Endothelial cell of umbilical vein (primary cell): ENCODE measurements at regions not wholly inside any gene's neighbourhood (a gene's known extent, or its start where the extent isn't known, plus 50 kb on each side); places are given as distances from the start of the nearest gene placed in this dataset.

ENCODE experiments used
- EZH2 ChIP-seq: IDR thresholded peaks from 2 replicates; pipeline ENCODE4 v1.6.1; 2012; ENCODE audit warnings: borderline replicate concordance, low read depth, mild to moderate bottlenecking, moderate library complexity, low read length, inconsistent platforms; ENCODE audit not compliant: severe bottlenecking
- JUN ChIP-seq: IDR thresholded peaks from 2 replicates; pipeline ENCODE4 v1.6.1; 2011; ENCODE audit warnings: borderline replicate concordance, low read depth; ENCODE audit not compliant: insufficient read length, insufficient read depth
- MAX ChIP-seq: IDR thresholded peaks from 2 replicates; pipeline ENCODE4 v1.6.1; 2011; ENCODE audit not compliant: insufficient read depth, insufficient read length
- POLR2AphosphoS5 ChIP-seq: IDR thresholded peaks from 2 replicates; pipeline ENCODE4 v1.6.1; 2012; ENCODE audit warnings: low read depth, mild to moderate bottlenecking, control low read depth, low read length, moderate library complexity; ENCODE audit not compliant: insufficient read depth
- TF ChIP-seq, protein P1 (sequence below), 2 donors: IDR thresholded peaks; 1 replicate in 1 of 2; 2 replicates in 1 of 2; pipeline ENCODE4 v1.5.1; 2011; ENCODE audit warnings: low read length in 2 of 2, mild to moderate bottlenecking in 2 of 2, moderate library complexity in 2 of 2, control low read depth in 1 of 2, inconsistent platforms in 1 of 2, low read depth in 1 of 2; ENCODE audit not compliant: insufficient read depth in 1 of 2; ENCODE audit errors: extremely low read depth in 1 of 2

GRCh38 chr1:115473986-115474565, 136.0 kb upstream of the NGF start:
- TF ChIP-seq POLR2AphosphoS5: no peak
- TF ChIP-seq, protein P1, sequence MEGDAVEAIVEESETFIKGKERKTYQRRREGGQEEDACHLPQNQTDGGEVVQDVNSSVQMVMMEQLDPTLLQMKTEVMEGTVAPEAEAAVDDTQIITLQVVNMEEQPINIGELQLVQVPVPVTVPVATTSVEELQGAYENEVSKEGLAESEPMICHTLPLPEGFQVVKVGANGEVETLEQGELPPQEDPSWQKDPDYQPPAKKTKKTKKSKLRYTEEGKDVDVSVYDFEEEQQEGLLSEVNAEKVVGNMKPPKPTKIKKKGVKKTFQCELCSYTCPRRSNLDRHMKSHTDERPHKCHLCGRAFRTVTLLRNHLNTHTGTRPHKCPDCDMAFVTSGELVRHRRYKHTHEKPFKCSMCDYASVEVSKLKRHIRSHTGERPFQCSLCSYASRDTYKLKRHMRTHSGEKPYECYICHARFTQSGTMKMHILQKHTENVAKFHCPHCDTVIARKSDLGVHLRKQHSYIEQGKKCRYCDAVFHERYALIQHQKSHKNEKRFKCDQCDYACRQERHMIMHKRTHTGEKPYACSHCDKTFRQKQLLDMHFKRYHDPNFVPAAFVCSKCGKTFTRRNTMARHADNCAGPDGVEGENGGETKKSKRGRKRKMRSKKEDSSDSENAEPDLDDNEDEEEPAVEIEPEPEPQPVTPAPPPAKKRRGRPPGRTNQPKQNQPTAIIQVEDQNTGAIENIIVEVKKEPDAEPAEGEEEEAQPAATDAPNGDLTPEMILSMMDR (IDR thresholded peaks at IDR 0.05; ENCODE audit: extremely low read depth in 1 of 2, insufficient read depth in 1 of 2, low read depth in 1 of 2, low read length in 2 of 2): no peak
- TF ChIP-seq JUN: no peak
- TF ChIP-seq EZH2: no peak
- no peak for TF ChIP-seq MAX
